ENCODE measurements at regions not wholly inside any gene's neighbourhood (a gene's known extent, or its start where the extent isn't known, plus 50 kb on each side); places are given as distances from the start of the nearest gene placed in this dataset.

DNA sequence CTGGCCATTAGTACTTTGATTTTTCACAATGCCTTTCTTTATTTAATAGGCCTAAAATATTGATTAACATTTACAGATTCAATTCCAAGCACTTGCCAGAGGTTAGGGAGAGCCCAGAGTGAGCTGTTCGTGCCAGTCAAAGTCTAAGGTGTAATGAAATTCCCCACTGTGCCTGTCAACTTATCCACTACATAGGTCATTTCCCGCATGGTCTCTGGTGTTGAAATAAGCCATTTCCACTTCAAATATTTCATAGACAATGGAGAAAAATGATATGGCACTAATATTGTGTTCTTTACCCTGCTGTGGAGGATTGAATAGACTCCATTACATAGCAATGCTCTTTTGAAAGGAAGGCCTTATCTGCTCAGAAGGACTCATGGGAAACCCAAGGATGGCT is 978.1 kb upstream of the CELF2 start:
- CTCF ChIA-PET: no interaction called here
- H3K27me3 Mint-ChIP-seq: no peaks in the 10 kb centered on the region

DNA sequence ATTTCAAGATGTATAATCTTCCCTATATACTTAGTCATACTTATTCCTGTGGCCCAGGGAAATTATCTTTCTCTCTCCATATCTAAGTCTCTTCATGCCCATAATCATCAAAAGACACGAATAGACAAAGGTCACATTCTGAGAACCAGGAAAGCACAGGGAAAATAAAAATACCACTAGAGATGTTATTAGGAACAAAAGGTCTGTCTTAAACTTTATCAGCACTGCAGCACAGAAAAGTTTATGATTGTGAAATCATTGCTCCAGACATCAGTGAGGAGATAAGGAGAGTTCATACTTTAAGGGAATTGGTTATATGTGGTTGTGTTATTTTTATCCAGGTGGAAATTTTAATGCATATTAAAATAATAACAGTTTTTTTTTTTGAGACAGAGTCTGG is 974.6 kb upstream of the CELF2 start:
- intact Hi-C loops (cut with DNase I, micrococcal nuclease): loop anchor here in 1 of 2 experiments (2.0 kb wide), 1 partner anchor 24 kb away; no protein-coding TSS in a partner anchor
- Histone ChIP-seq H3K4me1 (ENCODE audit: insufficient read depth, low read length) (no peaks in the 10 kb centered on the region), H3K27me3 (ENCODE audit: control insufficient read depth in 1 of 2, insufficient read depth in 2 of 2, low read length in 2 of 2) (no peaks in the 10 kb centered on the region), H3K36me3 (ENCODE audit: insufficient read depth, low read length) (no peaks in the 10 kb centered on the region), H3K4me3 (ENCODE audit: low read length) (no peak overlapping the region), H3K9me3 (ENCODE audit: control insufficient read depth in 1 of 2, insufficient read depth in 1 of 2, low read length in 2 of 2) (no peaks in the 10 kb centered on the region), H3K27ac (ENCODE audit: low read depth in 1 of 2, low read length in 2 of 2) (no peak overlapping the region)
- TF ChIP-seq, protein P1, sequence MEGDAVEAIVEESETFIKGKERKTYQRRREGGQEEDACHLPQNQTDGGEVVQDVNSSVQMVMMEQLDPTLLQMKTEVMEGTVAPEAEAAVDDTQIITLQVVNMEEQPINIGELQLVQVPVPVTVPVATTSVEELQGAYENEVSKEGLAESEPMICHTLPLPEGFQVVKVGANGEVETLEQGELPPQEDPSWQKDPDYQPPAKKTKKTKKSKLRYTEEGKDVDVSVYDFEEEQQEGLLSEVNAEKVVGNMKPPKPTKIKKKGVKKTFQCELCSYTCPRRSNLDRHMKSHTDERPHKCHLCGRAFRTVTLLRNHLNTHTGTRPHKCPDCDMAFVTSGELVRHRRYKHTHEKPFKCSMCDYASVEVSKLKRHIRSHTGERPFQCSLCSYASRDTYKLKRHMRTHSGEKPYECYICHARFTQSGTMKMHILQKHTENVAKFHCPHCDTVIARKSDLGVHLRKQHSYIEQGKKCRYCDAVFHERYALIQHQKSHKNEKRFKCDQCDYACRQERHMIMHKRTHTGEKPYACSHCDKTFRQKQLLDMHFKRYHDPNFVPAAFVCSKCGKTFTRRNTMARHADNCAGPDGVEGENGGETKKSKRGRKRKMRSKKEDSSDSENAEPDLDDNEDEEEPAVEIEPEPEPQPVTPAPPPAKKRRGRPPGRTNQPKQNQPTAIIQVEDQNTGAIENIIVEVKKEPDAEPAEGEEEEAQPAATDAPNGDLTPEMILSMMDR (IDR thresholded peaks at IDR 0.05): no peak
- no peaks in the 10 kb centered on the region for H3K27me3 Mint-ChIP-seq
- DNase-seq (no peak), ATAC-seq (ENCODE audit: poor library complexity) (no peak)
- ChIA-PET CTCF (no interaction called here), POLR2A (interaction anchor here (0.6 kb wide), 1 partner anchor 48 kb away, joined by 3 read pairs; no protein-coding TSS in a partner anchor)
- H3K4me3 Mint-ChIP-seq: no peak overlapping the region
- no peaks in the 10 kb centered on the region for H3K9me3 Mint-ChIP-seq
- no peak overlapping the region for H3K27ac Mint-ChIP-seq
- no peaks in the 10 kb centered on the region for H3K36me3 Mint-ChIP-seq (ENCODE audit: low read depth)
- H3K4me1 Mint-ChIP-seq (ENCODE audit: low read depth): no peaks in the 10 kb centered on the region

More for the DNA sequence above, 978.1 kb upstream of the CELF2 start:
- Histone ChIP-seq H3K36me3 (ENCODE audit: insufficient read depth, low read length) (no peaks in the 10 kb centered on the region), H3K4me1 (ENCODE audit: insufficient read depth, low read length) (no peaks in the 10 kb centered on the region), H3K27ac (ENCODE audit: low read depth in 1 of 2, low read length in 2 of 2) (no peak overlapping the region), H3K9me3 (ENCODE audit: control insufficient read depth in 1 of 2, insufficient read depth in 1 of 2, low read length in 2 of 2) (no peaks in the 10 kb centered on the region), H3K4me3 (ENCODE audit: low read length) (no peak overlapping the region), H3K27me3 (ENCODE audit: control insufficient read depth in 1 of 2, insufficient read depth in 2 of 2, low read length in 2 of 2) (no peaks in the 10 kb centered on the region)
- ATAC-seq (ENCODE audit: poor library complexity): no peak
- TF ChIP-seq, protein P1 (IDR thresholded peaks at IDR 0.05): no peak
- POLR2A ChIA-PET: no interaction called here
- Mint-ChIP-seq H3K4me3 (no peak overlapping the region), H3K27ac (no peak overlapping the region), H3K4me1 (ENCODE audit: low read depth) (no peaks in the 10 kb centered on the region), H3K9me3 (no peaks in the 10 kb centered on the region), H3K36me3 (ENCODE audit: low read depth) (no peaks in the 10 kb centered on the region)
- intact Hi-C loops (cut with DNase I, micrococcal nuclease): no loop called here
- no peak for DNase-seq

DNA sequence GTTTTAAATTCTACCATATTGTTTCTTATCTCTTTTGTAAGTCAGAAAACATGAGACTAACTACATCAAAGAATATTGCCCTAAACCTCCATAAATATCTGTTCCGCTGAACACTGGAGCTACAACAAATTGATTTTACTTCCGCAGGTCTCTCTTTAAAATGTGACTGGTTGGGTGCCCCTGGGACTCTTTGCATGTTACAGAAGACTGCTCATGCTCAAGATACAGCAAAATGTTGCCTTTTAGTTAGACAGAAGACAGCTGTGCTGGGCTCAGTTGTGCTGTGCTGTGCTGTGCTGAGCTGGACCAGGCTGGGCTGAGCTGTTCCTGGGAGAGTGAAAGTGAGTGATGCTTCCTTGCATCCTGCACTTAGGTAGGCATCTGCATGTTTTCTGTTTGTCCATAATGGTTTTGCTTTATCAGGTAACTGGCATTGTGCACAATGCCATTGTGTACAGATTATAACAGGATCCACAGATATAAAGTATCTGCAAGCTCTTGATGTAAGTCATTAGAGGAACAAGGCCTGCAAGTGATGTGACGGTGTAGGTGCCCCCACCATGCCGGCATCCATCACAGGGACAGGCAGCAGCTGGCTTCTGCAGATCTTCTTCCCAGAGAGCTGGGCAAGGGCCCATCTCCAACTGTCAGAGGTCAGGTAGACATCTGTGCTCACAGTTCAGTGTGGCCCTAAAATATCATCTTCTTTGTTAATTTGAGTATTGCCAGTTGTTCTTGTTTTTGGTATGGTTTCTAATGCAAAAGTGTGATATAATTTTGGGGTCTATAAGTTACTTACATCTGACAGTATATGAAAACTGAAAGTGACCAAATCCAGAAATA is 972.5 kb upstream of the CELF2 start:
- POLR2A ChIA-PET: no interaction called here
- Histone ChIP-seq H3K27ac (ENCODE audit: low read depth in 1 of 2, low read length in 2 of 2) (no peak overlapping the region), H3K4me3 (ENCODE audit: low read length) (no peak overlapping the region), H3K9me3 (ENCODE audit: control insufficient read depth in 1 of 2, insufficient read depth in 1 of 2, low read length in 2 of 2) (no peaks in the 10 kb centered on the region), H3K27me3 (ENCODE audit: control insufficient read depth in 1 of 2, insufficient read depth in 2 of 2, low read length in 2 of 2) (no peaks in the 10 kb centered on the region), H3K36me3 (ENCODE audit: insufficient read depth, low read length) (no peaks in the 10 kb centered on the region), H3K4me1 (ENCODE audit: insufficient read depth, low read length) (no peaks in the 10 kb centered on the region)
- intact Hi-C loops (cut with DNase I, micrococcal nuclease): no loop called here
- CTCF ChIA-PET: no interaction called here
- Mint-ChIP-seq H3K4me1 (ENCODE audit: low read depth) (no peaks in the 10 kb centered on the region), H3K9me3 (no peaks in the 10 kb centered on the region), H3K4me3 (no peak overlapping the region), H3K27me3 (no peaks in the 10 kb centered on the region), H3K36me3 (ENCODE audit: low read depth) (no peaks in the 10 kb centered on the region), H3K27ac (no peak overlapping the region)
- DNase-seq (no peak), ATAC-seq (ENCODE audit: poor library complexity) (no peak)
- TF ChIP-seq, protein P1 (IDR thresholded peaks at IDR 0.05): no peak

Measured in CD4-positive, alpha-beta T cell (primary cell).